K562 (cell line): ENCODE measurements at regions not wholly inside any gene's neighbourhood (a gene's known extent, or its start where the extent isn't known, plus 50 kb on each side); places are given as distances from the start of the nearest gene placed in this dataset.

Experiments
- BRCA1 ChIP-seq, 2 experiments: fragments of 450-650 bp in 1 of 2; sonication (generic) in 1 of 2; formaldehyde crosslinking in 1 of 2; IDR thresholded peaks; 2 replicates each; pipeline versions ENCODE4 v1.5.0 to v1.6.1; 2017 to 2020; ENCODE audit warnings: mild to moderate bottlenecking in 1 of 2, missing genetic modification reagents in 1 of 2
- SRF ChIP-seq, 2 experiments: fragments of 250-450, 450-650 bp in 1 of 2; sonication (Bioruptor Pico) in 1 of 2; sonication (generic) in 1 of 2; formaldehyde crosslinking; IDR thresholded peaks; 2 replicates each; pipeline versions ENCODE4 v1.5.0 to v1.5.1; 2020 to 2022; ENCODE audit warnings: mild to moderate bottlenecking in 1 of 2, missing genetic modification reagents in 1 of 2

- TF ChIP-seq SRF (CRISPR knock-in tag; IDR thresholded peaks at IDR 0.05) (no peak), BRCA1 (IDR thresholded peaks at IDR 0.05) (no peak), BRCA1 (CRISPR knock-in tag; IDR thresholded peaks at IDR 0.05) (no peak)
Observed at GRCh38 chr21:35178827-35179226, 129.7 kb upstream of the RUNX1 start.
